ENCODE measurements at regions not wholly inside any gene's neighbourhood (a gene's known extent, or its start where the extent isn't known, plus 50 kb on each side); places are given as distances from the start of the nearest gene placed in this dataset.
"Not testable (repeated sequence)": the region's sequence is repeated elsewhere in the genome, so short reads cannot be mapped to it uniquely, and the experiment has no call there.

DNA sequence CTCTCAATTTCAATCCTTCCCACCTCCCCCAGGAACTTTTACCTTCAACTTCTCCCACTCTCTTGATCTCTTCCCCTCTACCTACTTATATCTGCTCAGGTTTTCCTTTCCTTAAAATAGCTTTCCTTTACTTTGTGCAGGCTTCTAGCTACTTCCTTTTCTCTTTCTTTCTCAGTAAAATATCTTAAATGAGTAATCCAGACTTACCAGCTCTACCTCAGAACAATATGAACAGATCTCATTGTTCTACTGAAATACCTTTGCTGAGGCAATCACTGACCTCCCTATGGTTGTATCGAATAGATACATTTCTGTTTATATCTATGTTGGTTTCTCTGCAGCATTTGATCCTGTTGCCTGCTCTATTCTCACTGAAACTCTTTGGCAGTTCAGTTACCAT lies 86.7 kb upstream of the WDR44 start:
- ATAC-seq (no peak), DNase-seq (no peak)
- H3K36me3 ChIP-seq (ENCODE audit: insufficient read depth in 1 of 2, low read depth in 1 of 2), result no peaks in the 10 kb centered on the region
- intact Hi-C loops (cut with DNase I), result no loop called here
- no peaks in the 10 kb centered on the region for H3K4me1 ChIP-seq
- peaks cover 0 to 15% (median 0%) of the 10 kb centered on the region in 3 donors for H3K27me3 ChIP-seq (ENCODE audit: insufficient read depth in 3 of 3, low read length in 2 of 3)
- H3K9me3 ChIP-seq, result no peaks in the 10 kb centered on the region
- 71 to 81% (median 75%) methylated on average over 1 of the region's 1 CpG for WGBS, 3 donors
- TF ChIP-seq, protein P1, sequence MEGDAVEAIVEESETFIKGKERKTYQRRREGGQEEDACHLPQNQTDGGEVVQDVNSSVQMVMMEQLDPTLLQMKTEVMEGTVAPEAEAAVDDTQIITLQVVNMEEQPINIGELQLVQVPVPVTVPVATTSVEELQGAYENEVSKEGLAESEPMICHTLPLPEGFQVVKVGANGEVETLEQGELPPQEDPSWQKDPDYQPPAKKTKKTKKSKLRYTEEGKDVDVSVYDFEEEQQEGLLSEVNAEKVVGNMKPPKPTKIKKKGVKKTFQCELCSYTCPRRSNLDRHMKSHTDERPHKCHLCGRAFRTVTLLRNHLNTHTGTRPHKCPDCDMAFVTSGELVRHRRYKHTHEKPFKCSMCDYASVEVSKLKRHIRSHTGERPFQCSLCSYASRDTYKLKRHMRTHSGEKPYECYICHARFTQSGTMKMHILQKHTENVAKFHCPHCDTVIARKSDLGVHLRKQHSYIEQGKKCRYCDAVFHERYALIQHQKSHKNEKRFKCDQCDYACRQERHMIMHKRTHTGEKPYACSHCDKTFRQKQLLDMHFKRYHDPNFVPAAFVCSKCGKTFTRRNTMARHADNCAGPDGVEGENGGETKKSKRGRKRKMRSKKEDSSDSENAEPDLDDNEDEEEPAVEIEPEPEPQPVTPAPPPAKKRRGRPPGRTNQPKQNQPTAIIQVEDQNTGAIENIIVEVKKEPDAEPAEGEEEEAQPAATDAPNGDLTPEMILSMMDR (IDR thresholded peaks at IDR 0.05), result no peak
- H3K4me3 ChIP-seq, result no peak overlapping the region
- no peak overlapping the region for H3K27ac ChIP-seq

DNA sequence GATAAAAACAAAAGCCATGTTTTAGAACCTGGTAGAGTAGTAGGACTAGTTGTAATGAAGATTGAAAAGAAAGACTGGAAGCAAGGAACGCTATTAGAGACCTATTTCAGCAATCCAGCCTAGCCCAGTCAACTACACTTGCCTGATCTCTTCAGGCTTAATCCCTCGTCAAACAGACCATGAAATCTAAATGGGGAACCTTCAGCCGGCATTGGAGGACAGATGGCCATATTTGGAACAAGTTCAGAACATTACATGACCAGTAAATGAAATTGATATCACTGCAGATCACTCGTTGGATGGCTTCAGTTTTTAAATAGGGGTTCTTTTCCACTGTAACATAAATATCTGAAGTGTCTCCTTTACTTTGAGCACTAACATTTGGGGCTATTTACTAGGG lies 84.8 kb upstream of the WDR44 start:
- no peak overlapping the region for H3K4me3 ChIP-seq
- ATAC-seq, result no peak
- 19 to 31% (median 25%) methylated on average over 4 of the region's 4 CpGs for WGBS, 3 donors

DNA sequence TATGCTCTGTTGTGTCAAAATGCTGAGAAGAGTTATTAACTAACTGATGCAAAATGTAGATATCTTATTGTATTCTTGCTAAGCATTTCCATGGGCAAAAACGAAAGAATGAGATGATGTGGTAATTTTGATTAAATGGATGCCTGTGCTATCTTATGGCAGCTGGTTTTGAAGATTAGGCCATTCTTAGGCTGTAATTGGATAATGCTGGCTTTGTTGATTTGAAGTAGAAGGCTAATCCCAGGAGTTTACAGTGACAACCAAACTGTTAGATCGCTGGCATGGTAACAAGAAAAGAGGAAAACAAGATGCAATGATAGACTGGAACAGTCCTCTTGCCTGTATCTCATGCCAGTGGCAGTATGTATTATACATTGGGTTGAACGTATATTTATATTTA lies 74.1 kb upstream of the WDR44 start:
- WGBS, 3 donors, result 39 to 43% (median 41%) methylated on average over 3 of the region's 3 CpGs
- no peak overlapping the region for H3K4me3 ChIP-seq
- no peaks in the 10 kb centered on the region for H3K9me3 ChIP-seq
- ATAC-seq (no peak), DNase-seq (no peak)
- no peak overlapping the region for H3K27ac ChIP-seq
- intact Hi-C loops (cut with DNase I), result no loop called here
- H3K4me1 ChIP-seq, result no peaks in the 10 kb centered on the region
- H3K36me3 ChIP-seq (ENCODE audit: insufficient read depth in 1 of 2, low read depth in 1 of 2), result no peaks in the 10 kb centered on the region
- TF ChIP-seq, protein P1 (IDR thresholded peaks at IDR 0.05), result no peak
- H3K27me3 ChIP-seq (ENCODE audit: insufficient read depth in 3 of 3, low read length in 2 of 3), result no peaks in the 10 kb centered on the region

More for the DNA sequence above, 84.8 kb upstream of the WDR44 start:
- TF ChIP-seq, protein P1 (IDR thresholded peaks at IDR 0.05), result no peak
- intact Hi-C loops (cut with DNase I), result no loop called here
- H3K4me1 ChIP-seq, result no peaks in the 10 kb centered on the region
- no peak for DNase-seq
- no peak overlapping the region for H3K27ac ChIP-seq
- no peaks in the 10 kb centered on the region for H3K36me3 ChIP-seq (ENCODE audit: insufficient read depth in 1 of 2, low read depth in 1 of 2)
- H3K27me3 ChIP-seq (ENCODE audit: insufficient read depth in 3 of 3, low read length in 2 of 3), result peaks cover 0 to 15% (median 0%) of the 10 kb centered on the region in 3 donors
- H3K9me3 ChIP-seq, result no peaks in the 10 kb centered on the region

DNA sequence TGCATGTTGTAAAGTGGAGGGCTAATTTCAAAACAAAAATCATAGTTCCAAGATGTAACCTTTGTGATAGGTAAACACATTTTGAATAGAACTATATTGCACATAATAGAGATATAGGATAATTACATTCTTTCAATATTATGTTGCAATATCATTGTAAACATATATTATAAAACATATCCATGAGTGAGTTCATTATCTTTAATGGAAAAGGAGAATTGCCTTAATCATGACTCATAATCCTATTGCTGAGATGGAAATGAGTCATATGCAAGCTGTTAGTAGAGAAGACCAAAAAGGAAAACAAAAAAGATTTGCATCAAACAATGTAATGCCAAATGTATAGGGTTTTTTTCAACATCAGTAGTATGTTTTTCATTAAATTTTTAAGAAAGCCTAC lies 73.7 kb upstream of the WDR44 start:
- Histone ChIP-seq H3K4me3 (no peak overlapping the region), H3K27ac (no peak overlapping the region), H3K36me3 (ENCODE audit: insufficient read depth in 1 of 2, low read depth in 1 of 2) (no peaks in the 10 kb centered on the region), H3K4me1 (no peaks in the 10 kb centered on the region), H3K27me3 (ENCODE audit: insufficient read depth in 3 of 3, low read length in 2 of 3) (no peaks in the 10 kb centered on the region), H3K9me3 (no peaks in the 10 kb centered on the region)
- intact Hi-C loops (cut with DNase I), result no loop called here
- DNase-seq (no peak), ATAC-seq (no peak)
- TF ChIP-seq, protein P1 (IDR thresholded peaks at IDR 0.05), result no peak

DNA sequence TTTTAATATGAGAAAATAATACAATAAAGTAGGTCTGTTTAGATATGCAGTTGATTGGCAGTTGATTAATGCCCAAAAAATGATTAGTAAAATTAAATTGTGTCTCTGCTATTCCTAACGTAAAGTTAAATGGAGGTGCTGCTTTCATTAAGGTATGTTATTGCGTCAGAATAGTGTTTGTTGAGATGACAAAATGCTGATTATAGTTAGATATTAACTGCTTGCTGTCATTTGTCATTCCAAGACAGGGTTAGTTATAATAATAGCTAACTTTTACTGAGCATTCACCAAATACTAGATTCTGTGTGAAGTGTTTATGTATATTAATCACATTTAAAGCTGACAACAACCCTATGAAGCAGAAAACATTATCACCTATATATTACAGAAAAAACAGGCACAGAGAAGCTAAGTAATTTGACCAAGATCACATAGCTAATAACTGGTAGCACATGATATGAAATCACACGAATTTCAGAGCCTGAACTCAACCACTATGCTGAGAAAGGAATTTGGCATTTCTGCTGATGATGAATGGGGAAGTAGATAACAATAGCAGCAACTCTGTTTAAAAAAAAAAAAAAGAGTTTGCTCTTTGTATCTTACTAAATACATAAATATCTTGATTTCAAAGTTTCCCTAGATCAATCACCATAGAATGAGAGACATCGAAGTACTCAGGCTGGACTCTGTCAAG lies 59.7 kb upstream of the WDR44 start:
- Histone ChIP-seq H3K27me3 (ENCODE audit: insufficient read depth in 3 of 3, low read length in 2 of 3) (peaks cover 0 to 9% (median 0%) of the 10 kb centered on the region in 3 donors), H3K4me1 (no peaks in the 10 kb centered on the region), H3K27ac (no peak overlapping the region), H3K4me3 (no peak overlapping the region), H3K9me3 (no peaks in the 10 kb centered on the region), H3K36me3 (ENCODE audit: insufficient read depth in 1 of 2, low read depth in 1 of 2) (no peaks in the 10 kb centered on the region)
- DNase-seq, result no peak
- intact Hi-C loops (cut with DNase I), result no loop called here
- 63 to 73% (median 69%) methylated on average over 4 of the region's 4 CpGs for WGBS, 3 donors
- TF ChIP-seq, protein P1 (IDR thresholded peaks at IDR 0.05), result no peak
- no peak for ATAC-seq

DNA sequence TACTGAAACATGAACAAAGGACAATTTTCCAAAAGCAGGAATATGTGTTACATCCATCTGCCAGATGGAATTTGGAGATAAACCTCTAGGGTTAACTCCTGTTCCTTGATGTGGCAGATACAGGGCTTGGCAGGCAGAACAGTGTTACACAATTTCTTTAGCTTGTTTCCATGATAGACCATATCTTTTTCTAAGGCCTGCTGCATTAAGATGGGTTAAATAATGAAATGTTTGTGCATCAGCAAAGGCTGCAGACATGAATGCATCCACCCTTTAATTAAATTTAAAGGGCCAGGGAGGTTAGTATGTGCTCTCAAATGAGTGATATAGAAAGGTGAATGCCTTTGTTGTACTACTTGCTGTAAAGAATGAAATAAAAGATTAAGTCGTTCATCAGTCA lies 50.1 kb upstream of the WDR44 start:
- H3K9me3 ChIP-seq; H3K4me1 ChIP-seq; intact Hi-C loops (cut with DNase I); H3K27me3 ChIP-seq (ENCODE audit: insufficient read depth in 3 of 3, low read length in 2 of 3); DNase-seq; ATAC-seq; H3K4me3 ChIP-seq; H3K36me3 ChIP-seq (ENCODE audit: insufficient read depth in 1 of 2, low read depth in 1 of 2); H3K27ac ChIP-seq: not testable (repeated sequence)
- 68 to 83% (median 79%) methylated on average over 1 of the region's 1 CpG for WGBS, 3 donors
